Epithelial cell of proximal tubule (primary cell): ENCODE measurements at regions not wholly inside any gene's neighbourhood (a gene's known extent, or its start where the extent isn't known, plus 50 kb on each side); places are given as distances from the start of the nearest gene placed in this dataset.

Experiments
- DNase-seq: peaks from one replicate; pipeline ENCODE4 v3.0.0-alpha.2; 2011; ENCODE audit warnings: low read depth
- H3K4me3 ChIP-seq: 2 replicates; pipeline ENCODE4 v1.5.1; 2011; ENCODE audit warnings: low read depth, mild to moderate bottlenecking, low read length
- TF ChIP-seq, protein P1 (sequence below): conservative IDR thresholded peaks from 2 replicates; pipeline ENCODE4 v1.5.1; 2012; ENCODE audit warnings: low read depth, mild to moderate bottlenecking, low read length

DNA sequence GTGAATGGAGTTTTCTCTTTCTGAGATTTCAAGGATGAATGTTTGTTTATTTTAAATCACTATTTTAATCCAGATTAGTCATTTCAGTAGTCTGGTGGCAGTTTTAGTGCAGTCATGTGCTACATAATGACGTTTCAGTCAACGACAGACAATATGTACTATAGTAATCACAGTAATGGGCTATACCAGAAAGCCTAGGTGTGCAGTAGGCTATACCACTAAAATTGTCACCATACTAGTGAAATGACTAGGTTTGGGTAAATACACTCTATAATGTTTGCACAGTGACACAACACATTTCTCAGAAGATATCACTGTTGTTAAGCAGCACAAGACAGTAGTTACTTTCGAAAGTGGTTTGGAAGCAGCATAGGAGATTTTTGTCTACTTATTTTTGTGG is 203.1 kb downstream of the ETNK1 start:
- TF ChIP-seq, protein P1, sequence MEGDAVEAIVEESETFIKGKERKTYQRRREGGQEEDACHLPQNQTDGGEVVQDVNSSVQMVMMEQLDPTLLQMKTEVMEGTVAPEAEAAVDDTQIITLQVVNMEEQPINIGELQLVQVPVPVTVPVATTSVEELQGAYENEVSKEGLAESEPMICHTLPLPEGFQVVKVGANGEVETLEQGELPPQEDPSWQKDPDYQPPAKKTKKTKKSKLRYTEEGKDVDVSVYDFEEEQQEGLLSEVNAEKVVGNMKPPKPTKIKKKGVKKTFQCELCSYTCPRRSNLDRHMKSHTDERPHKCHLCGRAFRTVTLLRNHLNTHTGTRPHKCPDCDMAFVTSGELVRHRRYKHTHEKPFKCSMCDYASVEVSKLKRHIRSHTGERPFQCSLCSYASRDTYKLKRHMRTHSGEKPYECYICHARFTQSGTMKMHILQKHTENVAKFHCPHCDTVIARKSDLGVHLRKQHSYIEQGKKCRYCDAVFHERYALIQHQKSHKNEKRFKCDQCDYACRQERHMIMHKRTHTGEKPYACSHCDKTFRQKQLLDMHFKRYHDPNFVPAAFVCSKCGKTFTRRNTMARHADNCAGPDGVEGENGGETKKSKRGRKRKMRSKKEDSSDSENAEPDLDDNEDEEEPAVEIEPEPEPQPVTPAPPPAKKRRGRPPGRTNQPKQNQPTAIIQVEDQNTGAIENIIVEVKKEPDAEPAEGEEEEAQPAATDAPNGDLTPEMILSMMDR = no peak
- DNase-seq = no peak
- H3K4me3 ChIP-seq = no peak overlapping the region

DNA sequence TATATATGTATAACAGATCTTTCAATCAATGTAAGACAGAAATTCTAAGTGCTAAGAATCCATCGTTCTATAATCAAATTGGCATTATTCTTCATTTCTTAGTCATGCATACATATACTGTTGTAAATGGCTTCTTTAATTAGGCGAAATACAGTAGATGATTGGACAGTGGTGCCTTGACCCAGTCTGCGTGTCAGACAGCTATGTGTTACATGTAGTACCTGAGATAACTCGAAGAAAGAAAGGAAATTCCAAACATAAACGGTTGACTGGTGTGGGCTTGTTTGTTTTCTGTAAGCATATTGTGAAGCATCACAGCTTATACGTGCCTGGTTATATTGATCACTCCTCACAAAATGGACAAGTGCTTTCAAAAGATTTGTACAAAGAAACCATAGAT is 210.5 kb downstream of the ETNK1 start:
- TF ChIP-seq, protein P1 = no peak
- DNase-seq = no peak
- no peak overlapping the region for H3K4me3 ChIP-seq

DNA sequence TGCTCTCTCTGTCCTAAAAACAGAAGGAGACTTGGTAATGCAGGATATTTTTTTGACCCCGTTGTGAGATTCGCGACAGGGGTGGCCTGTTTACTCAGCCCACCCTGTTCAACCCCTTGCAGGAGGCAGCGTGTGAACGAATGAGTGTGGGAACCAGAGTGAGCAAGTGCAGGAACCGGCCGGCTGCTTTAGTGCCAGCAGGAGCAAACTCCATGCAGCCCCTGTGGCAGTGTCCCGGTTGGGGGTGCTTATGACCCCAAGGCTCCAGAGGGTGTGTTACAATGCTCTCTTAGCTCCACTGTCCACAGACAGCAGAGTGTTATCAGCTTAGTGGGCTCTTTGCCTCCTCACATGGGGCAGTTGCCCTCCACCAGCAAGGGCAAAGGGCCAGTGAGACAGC is 225.2 kb downstream of the ETNK1 start:
- no peak for DNase-seq
- H3K4me3 ChIP-seq = no peak overlapping the region
- TF ChIP-seq, protein P1 = no peak

DNA sequence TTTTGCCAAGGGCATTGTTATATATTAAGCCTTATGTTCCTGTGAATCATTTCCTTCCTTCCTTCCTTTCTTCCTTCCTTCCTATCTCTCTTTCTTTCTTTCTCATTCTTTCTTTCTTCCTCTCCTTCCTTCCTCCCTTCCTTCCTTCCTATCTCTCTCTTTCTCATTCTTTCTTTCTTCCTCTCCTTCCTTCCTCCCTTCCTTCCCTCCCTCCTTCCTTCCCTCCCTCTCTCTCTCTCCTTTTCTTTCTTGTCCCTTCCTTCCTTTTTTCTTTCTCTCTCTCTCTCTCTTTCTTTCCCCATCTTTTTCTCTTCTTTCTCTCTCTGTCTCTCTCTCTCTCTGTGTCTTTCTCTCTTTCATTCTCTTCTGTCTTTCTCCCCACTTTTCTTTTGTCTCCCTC is 226.6 kb downstream of the ETNK1 start:
- H3K4me3 ChIP-seq = no peak overlapping the region
- TF ChIP-seq, protein P1 = no peak
- no peak for DNase-seq

DNA sequence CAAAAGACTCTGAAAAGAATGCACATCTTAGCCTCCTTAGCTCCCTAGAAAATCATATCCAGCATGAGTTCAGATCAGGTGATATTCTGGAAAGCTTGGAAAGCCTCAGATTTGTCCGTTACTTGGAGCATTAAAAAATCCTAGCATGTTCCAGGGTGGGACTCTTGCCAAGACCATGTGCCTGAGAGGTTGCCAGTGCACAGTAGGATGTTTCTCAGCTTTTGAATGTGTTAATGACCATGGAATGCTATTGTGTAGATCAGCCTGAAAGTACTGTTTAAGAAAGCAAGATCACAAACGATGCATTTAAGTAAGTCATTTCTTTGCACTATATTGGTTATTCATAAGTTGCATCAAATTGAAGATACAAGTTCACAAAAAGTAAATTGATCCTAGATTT is 230.5 kb downstream of the ETNK1 start:
- no peak for DNase-seq
- TF ChIP-seq, protein P1 = no peak
- H3K4me3 ChIP-seq = no peak overlapping the region

DNA sequence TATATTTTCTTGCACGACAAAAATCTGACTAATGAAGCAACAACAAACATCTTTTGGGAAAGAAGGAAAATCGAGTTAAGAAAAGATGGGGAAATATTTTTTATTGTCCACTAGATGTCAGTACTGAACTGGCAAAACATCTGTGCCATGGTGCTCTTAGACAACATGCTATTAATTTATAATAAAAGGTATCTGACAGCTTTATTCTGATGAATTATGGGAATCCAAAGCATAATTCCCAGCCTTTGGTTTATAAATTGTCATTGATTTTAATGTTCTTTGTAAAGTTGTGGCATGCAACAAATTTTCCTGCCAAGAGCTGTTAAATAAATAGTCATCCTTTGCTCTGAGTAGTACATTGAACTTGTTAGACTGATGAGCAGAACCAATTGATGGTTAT is 231.2 kb downstream of the ETNK1 start:
- DNase-seq = no peak
- no peak overlapping the region for H3K4me3 ChIP-seq
- TF ChIP-seq, protein P1 = peak; percentile 68

DNA sequence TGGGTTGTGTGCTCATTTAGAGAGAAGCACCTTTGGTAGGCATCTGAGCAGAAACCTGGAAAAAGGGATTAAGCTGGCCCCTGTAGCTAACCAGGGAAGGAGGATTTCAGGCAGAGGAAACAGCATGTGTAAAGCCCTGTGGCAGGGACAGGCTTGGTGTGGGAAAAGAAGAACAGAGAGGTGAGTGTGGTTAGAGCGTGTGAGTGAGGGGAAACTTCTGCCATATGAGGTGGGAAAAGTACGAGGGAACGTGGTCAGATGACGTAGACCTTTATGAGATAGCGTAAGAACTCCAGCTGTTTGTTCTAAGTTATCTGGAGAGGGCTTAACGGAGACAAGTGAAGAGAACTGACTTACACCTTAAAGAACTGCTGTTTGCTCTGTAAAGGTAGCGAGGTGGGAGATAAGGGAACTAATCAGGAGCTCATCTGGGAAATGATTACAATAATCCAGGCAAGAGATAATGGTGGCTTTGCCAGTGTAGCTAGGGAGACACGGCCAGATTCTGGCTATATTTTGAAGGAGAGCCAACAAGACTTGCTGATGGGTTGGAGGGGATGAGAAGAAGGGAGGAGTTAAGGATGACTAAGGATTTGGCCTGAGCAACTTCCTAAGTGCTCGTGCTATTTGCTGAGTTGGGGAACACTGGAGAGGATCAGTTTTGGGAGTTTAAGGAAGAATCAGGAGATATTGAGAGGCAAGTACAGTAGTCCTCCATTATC is 234.0 kb downstream of the ETNK1 start:
- no peak for DNase-seq
- TF ChIP-seq, protein P1 = no peak
- H3K4me3 ChIP-seq = no peak overlapping the region
